GM12878 (cell line): ENCODE measurements at regions not wholly inside any gene's neighbourhood (a gene's known extent, or its start where the extent isn't known, plus 50 kb on each side); places are given as distances from the start of the nearest gene placed in this dataset.

ENCODE experiments used
- ATAC-seq: fragments of 200-7000 bp; cut with Tn5 transposase; 3 replicates; pipeline ENCODE4 v1.9.1; 2020; ENCODE audit warnings: mild to moderate bottlenecking, moderate library complexity
- BruUV-seq: library from RNA; stranded (reverse); fragments of 400-500 nt; replicated peaks from 2 replicates; lab custom pipeline; 2021; lab: Mats Ljungman, UMichigan
- CTCF ChIA-PET: fragments of 300-600 bp; sonication (Branson Sonifier 250); formaldehyde crosslinking; extraction: SDS; loops from one replicate; lab custom pipeline; 2021; ENCODE audit warnings: inconsistent platforms; lab: Yijun Ruan, JAX
- POLR2A ChIA-PET: fragments of 350-600 bp; formaldehyde crosslinking; extraction: SDS; loops from one replicate; lab custom pipeline; 2021; ENCODE audit warnings: inconsistent platforms; lab: Charles Lee
- RAD21 ChIA-PET: fragments of 300-600 bp; sonication (Branson Sonifier 250); formaldehyde crosslinking; loops from one replicate; lab custom pipeline; 2023; ENCODE audit warnings: antibody characterized with exemption; ENCODE audit not compliant: unreplicated experiment; lab: Charles Lee
- SMC1A ChIA-PET: fragments of 300-600 bp; sonication (Branson Sonifier 250); formaldehyde crosslinking; loops from one replicate; lab custom pipeline; 2023; ENCODE audit not compliant: unreplicated experiment, uncharacterized antibody; lab: Charles Lee
- DNase-seq: peaks from one replicate; pipeline ENCODE4 v3.0.0-alpha.2; 2011; ENCODE audit warnings: low read depth, low spot score
- FAIRE-seq: peaks from 3 replicates; lab custom pipeline; 2011; peaks lifted over from hg19 to GRCh38; lab: Jason Lieb, UNC
- H2AFZ ChIP-seq: 2 replicates; pipeline ENCODE4 v1.6.0; 2011; ENCODE audit warnings: low read depth, low read length, control low read depth; ENCODE audit not compliant: control insufficient read depth
- H3K27ac ChIP-seq: 2 replicates; pipeline ENCODE4 v1.5.1; 2011; ENCODE audit warnings: control low read depth; ENCODE audit not compliant: control insufficient read depth, insufficient read depth
- H3K27me3 ChIP-seq, 2 experiments: replicated peaks in 1 of 2; 2 replicates each; pipeline versions ENCODE4 v1.6.0 to v1.6.1; 2011; ENCODE audit warnings: low read length in 1 of 2; ENCODE audit not compliant: control insufficient read depth in 2 of 2, insufficient read depth in 2 of 2
- H3K36me3 ChIP-seq, 2 experiments: 2 replicates each; pipeline ENCODE4 v1.5.1; 2011; ENCODE audit warnings: low read length in 1 of 2; ENCODE audit not compliant: control insufficient read depth in 2 of 2, insufficient read depth in 2 of 2
- H3K4me1 ChIP-seq: 2 replicates; pipeline ENCODE4 v1.6.1; 2011; ENCODE audit warnings: mild to moderate bottlenecking, low read length, moderate library complexity, mixed read lengths; ENCODE audit not compliant: control insufficient read depth, insufficient read depth
- H3K4me2 ChIP-seq: 2 replicates; pipeline ENCODE4 v1.6.0; 2011; ENCODE audit warnings: control low read depth; ENCODE audit not compliant: control insufficient read depth, insufficient read depth
- H3K4me3 ChIP-seq: fragments of 200-600 bp; sonication (generic); 2 replicates; pipeline ENCODE4 v1.5.1; 2016
- H3K79me2 ChIP-seq: 2 replicates; pipeline ENCODE4 v1.6.0; 2011; ENCODE audit warnings: low read length; ENCODE audit not compliant: control insufficient read depth, insufficient read depth
- H3K9ac ChIP-seq: 2 replicates; pipeline ENCODE4 v1.8.0; 2011; ENCODE audit warnings: low read length, control low read depth, mixed read lengths; ENCODE audit not compliant: control insufficient read depth, insufficient read depth
- H3K9me3 ChIP-seq: replicated peaks from 3 replicates; pipeline ENCODE4 v1.5.1; 2011; ENCODE audit warnings: mild to moderate bottlenecking, low read length; ENCODE audit not compliant: control insufficient read depth, insufficient read depth
- H4K20me1 ChIP-seq: 2 replicates; pipeline ENCODE4 v1.6.0; 2011; ENCODE audit not compliant: control insufficient read depth, insufficient read depth
- BCL3 ChIP-seq: IDR thresholded peaks from 2 replicates; pipeline ENCODE4 v1.6.1; 2011; ENCODE audit warnings: borderline replicate concordance, low read depth, mild to moderate bottlenecking, moderate library complexity, low read length; ENCODE audit not compliant: insufficient read depth, poor library complexity, severe bottlenecking
- E2F4 ChIP-seq: IDR thresholded peaks from 2 replicates; pipeline ENCODE4 v1.6.1; 2012; ENCODE audit warnings: low read depth, low read length, improper control_type of control experiment
- EP300 ChIP-seq, 2 experiments: fragments of 150-350 bp in 1 of 2; IDR thresholded peaks; 2 replicates each; pipeline ENCODE4 v1.6.1; 2011 to 2012; ENCODE audit warnings: low read depth in 2 of 2, low read length in 2 of 2, borderline replicate concordance in 1 of 2, improper control_type of control experiment in 1 of 2, inconsistent platforms in 1 of 2; ENCODE audit not compliant: control insufficient read depth in 1 of 2
- ESRRA ChIP-seq: IDR thresholded peaks from 2 replicates; pipeline ENCODE4 v1.6.1; 2012; ENCODE audit warnings: mild to moderate bottlenecking, low read length, improper control_type of control experiment
- ETV6 ChIP-seq, 2 experiments: fragments of 450-650 bp in 1 of 2; IDR thresholded peaks in 1 of 2; conservative IDR thresholded peaks in 1 of 2; 2 replicates each; pipeline ENCODE4 v1.6.1; 2014; ENCODE audit warnings: antibody characterized with exemption in 1 of 2, borderline replicate concordance in 1 of 2, low read depth in 1 of 2, mild to moderate bottlenecking in 1 of 2, moderate library complexity in 1 of 2
- KAT2A ChIP-seq: conservative IDR thresholded peaks from 2 replicates; pipeline ENCODE4 v1.6.1; 2011; ENCODE audit warnings: low read depth, low read length; ENCODE audit not compliant: control insufficient read depth
- KDM1A ChIP-seq: fragments of 200-600 bp; sonication (generic); IDR thresholded peaks from 2 replicates; pipeline ENCODE4 v1.6.1; 2016; ENCODE audit warnings: borderline replicate concordance
- MEF2B ChIP-seq: fragments of 450-650 bp; IDR thresholded peaks from 2 replicates; pipeline ENCODE4 v1.6.1; 2018; ENCODE audit warnings: mild to moderate bottlenecking, moderate library complexity; ENCODE audit not compliant: partially characterized antibody, poor library complexity, severe bottlenecking
- MYB ChIP-seq: fragments of 150-350 bp; IDR thresholded peaks from 2 replicates; pipeline ENCODE4 v1.6.1; 2014; ENCODE audit warnings: mild to moderate bottlenecking, low read depth, low read length, borderline replicate concordance
- NR2F1 ChIP-seq: fragments of 450-650 bp; conservative IDR thresholded peaks from 2 replicates; pipeline ENCODE4 v1.6.1; 2017; ENCODE audit warnings: mild to moderate bottlenecking
- PAX5 ChIP-seq: IDR thresholded peaks from 2 replicates; pipeline ENCODE4 v1.6.1; 2011; ENCODE audit warnings: low read depth, low read length, borderline replicate concordance
- REST ChIP-seq: IDR thresholded peaks from 2 replicates; pipeline ENCODE4 v1.6.1; 2012; ENCODE audit warnings: mild to moderate bottlenecking, low read depth, low read length
- SMAD1 ChIP-seq: fragments of 450-650 bp; IDR thresholded peaks from 2 replicates; pipeline ENCODE4 v1.6.1; 2018; ENCODE audit warnings: mild to moderate bottlenecking, low read depth; ENCODE audit not compliant: partially characterized antibody
- WGBS: methylation state at CpG from one replicate; pipeline ENCODE4 v1.1.6; 2016; ENCODE audit warnings: low lambda C conversion rate; ENCODE audit not compliant: insufficient replicate concordance, insufficient coverage; ENCODE audit errors: missing lambda C conversion rate; 5-methylcytosine and 5-hydroxymethylcytosine counted together
- in situ Hi-C: fragments of 300-500 bp; cut with MboI; formaldehyde crosslinking; loops from 9 replicates; pipeline ENCODE4 v1.14.3; 2018; ENCODE audit warnings: mixed read lengths
- intact Hi-C: fragments of 100-400 bp; cut with micrococcal nuclease; formaldehyde crosslinking; loops from one replicate; pipeline ENCODE4 v1.14.2; 2022; ENCODE audit not compliant: unreplicated experiment

- no peaks in the 10 kb centered on the region for H4K20me1 ChIP-seq
- no peaks in the 10 kb centered on the region; a peak in 1 of 4 replicates for H3K27me3 ChIP-seq
- ChIA-PET POLR2A (no interaction called here), CTCF (no interaction called here), SMC1A (no interaction called here), RAD21 (no interaction called here)
- in situ Hi-C loops, result no loop called here
- FAIRE-seq, result no peak
- no peak overlapping the region for H2AFZ ChIP-seq
- WGBS, result 40% methylated on average over 9 of the region's 9 CpGs
- no peaks in the 10 kb centered on the region for H3K9me3 ChIP-seq
- intact Hi-C loops, result no loop called here
- H3K4me2 ChIP-seq, result no peak overlapping the region
- H3K9ac ChIP-seq, result no peak overlapping the region
- H3K4me1 ChIP-seq, result no peaks in the 10 kb centered on the region
- no peaks in the 10 kb centered on the region for H3K79me2 ChIP-seq
- TF ChIP-seq MEF2B (no peak), E2F4 (no peak), SMAD1 (no peak), ETV6 (conservative IDR thresholded peaks at IDR 0.05 in 1 of 2, IDR thresholded peaks at IDR 0.05 in 1 of 2; ENCODE audit: borderline replicate concordance in 1 of 2, low read depth in 1 of 2) (no peak), BCL3 (no peak), REST (no peak), NR2F1 (no peak), MYB (no peak), PAX5 (no peak), KAT2A (no peak), ESRRA (no peak), KDM1A (no peak), EP300 (IDR thresholded peaks at IDR 0.05; ENCODE audit: borderline replicate concordance in 1 of 2, control insufficient read depth in 1 of 2, low read depth in 2 of 2, low read length in 2 of 2) (no peak)
- ATAC-seq, result no peak
- no peak for DNase-seq
- no peaks in the 10 kb centered on the region for H3K36me3 ChIP-seq
- H3K4me3 ChIP-seq, result no peak overlapping the region
- H3K27ac ChIP-seq, result no peak overlapping the region
- BruUV-seq, result no TSS peak
Observed at GRCh38 chr17:34793231-34793908, 167.9 kb downstream of the CCT6B start.
